ENCODE measurements at regions not wholly inside any gene's neighbourhood (a gene's known extent, or its start where the extent isn't known, plus 50 kb on each side); places are given as distances from the start of the nearest gene placed in this dataset.

- no peak for TF ChIP-seq CTCF (IDR thresholded peaks at IDR 0.05)
- no peak for TF ChIP-seq POLR2A (IDR thresholded peaks at IDR 0.05)
- no peak overlapping the region for H3K27ac ChIP-seq
- no peak overlapping the region for H3K4me3 ChIP-seq
- no peaks in the 10 kb centered on the region for H3K9me3 ChIP-seq (replicated peaks in 1 of 3)
- no peaks in the 10 kb centered on the region for H3K36me3 ChIP-seq (replicated peaks in 1 of 2)
- H3K27me3 ChIP-seq, result no peaks in the 10 kb centered on the region
- DNase-seq, result no peak
- WGBS, 4 donors, result 73 to 91% (median 83%) methylated on average over 3 of the region's 3 CpGs
- intact Hi-C loops (cut with DNase I), result no loop called here
- H3K4me1 ChIP-seq (replicated peaks in 1 of 2), result no peaks in the 10 kb centered on the region
Measured at GRCh38 chr12:126343321-126343720, 1278.1 kb downstream of the AACS start.

GRCh38 chr12:126346087-126346486, 1280.9 kb downstream of the AACS start:
- Histone ChIP-seq H3K27ac (no peak overlapping the region), H3K4me3 (no peak overlapping the region), H3K4me1 (replicated peaks in 1 of 2) (no peaks in the 10 kb centered on the region), H3K9me3 (replicated peaks in 1 of 3) (no peaks in the 10 kb centered on the region), H3K36me3 (replicated peaks in 1 of 2) (no peaks in the 10 kb centered on the region), H3K27me3 (no peaks in the 10 kb centered on the region)
- no peak for DNase-seq
- 84 to 98% (median 91%) methylated on average over 3 of the region's 3 CpGs for WGBS, 4 donors
- no peak for TF ChIP-seq CTCF (IDR thresholded peaks at IDR 0.05)
- TF ChIP-seq POLR2A (IDR thresholded peaks at IDR 0.05), result no peak
- intact Hi-C loops (cut with DNase I), result no loop called here

GRCh38 chr12:126347421-126347820, 1282.2 kb downstream of the AACS start:
- Histone ChIP-seq H3K27ac (no peak overlapping the region), H3K4me3 (no peak overlapping the region), H3K27me3 (no peaks in the 10 kb centered on the region), H3K4me1 (replicated peaks in 1 of 2) (no peaks in the 10 kb centered on the region), H3K36me3 (replicated peaks in 1 of 2) (no peaks in the 10 kb centered on the region), H3K9me3 (replicated peaks in 1 of 3) (no peaks in the 10 kb centered on the region)
- 64 to 79% (median 66%) methylated on average over 5 of the region's 5 CpGs for WGBS, 4 donors
- intact Hi-C loops (cut with DNase I), result no loop called here
- DNase-seq, result no peak
- no peak for TF ChIP-seq POLR2A (IDR thresholded peaks at IDR 0.05)
- no peak for TF ChIP-seq CTCF (IDR thresholded peaks at IDR 0.05)

GRCh38 chr12:126349383-126349782, 1284.1 kb downstream of the AACS start:
- 83 to 88% (median 86%) methylated on average over 5 of the region's 5 CpGs for WGBS, 4 donors

More at GRCh38 chr12:126349383-126349782, 1284.1 kb downstream of the AACS start:
- no peak for TF ChIP-seq CTCF (IDR thresholded peaks at IDR 0.05)
- TF ChIP-seq POLR2A (IDR thresholded peaks at IDR 0.05), result no peak
- no peak for DNase-seq
- H3K27me3 ChIP-seq, result no peaks in the 10 kb centered on the region
- H3K9me3 ChIP-seq (replicated peaks in 1 of 3), result no peaks in the 10 kb centered on the region
- H3K4me3 ChIP-seq, result no peak overlapping the region
- intact Hi-C loops (cut with DNase I), result no loop called here
- H3K4me1 ChIP-seq (replicated peaks in 1 of 2), result no peaks in the 10 kb centered on the region
- no peak overlapping the region for H3K27ac ChIP-seq
- no peaks in the 10 kb centered on the region for H3K36me3 ChIP-seq (replicated peaks in 1 of 2)

All from adrenal gland (tissue), 9 donors.